OCI-LY1 (cell line): ENCODE measurements at regions not wholly inside any gene's neighbourhood (a gene's known extent, or its start where the extent isn't known, plus 50 kb on each side); places are given as distances from the start of the nearest gene placed in this dataset.

Experiments
- CTCF ChIP-seq: fragments of 200-600 bp; sonication (generic), shearing (Covaris generic); IDR thresholded peaks from 2 replicates; pipeline ENCODE4 v1.5.1; 2017; ENCODE audit warnings: mild to moderate bottlenecking, antibody characterized with exemption, low read length, moderate library complexity, mixed read lengths
- EZH2 ChIP-seq: fragments of 200-600 bp; sonication (generic), shearing (Covaris generic); IDR thresholded peaks from 2 replicates; pipeline ENCODE4 v1.8.0; 2017; ENCODE audit warnings: borderline replicate concordance, mixed run types, mild to moderate bottlenecking, antibody characterized with exemption, low read length, moderate library complexity, mixed read lengths

DNA sequence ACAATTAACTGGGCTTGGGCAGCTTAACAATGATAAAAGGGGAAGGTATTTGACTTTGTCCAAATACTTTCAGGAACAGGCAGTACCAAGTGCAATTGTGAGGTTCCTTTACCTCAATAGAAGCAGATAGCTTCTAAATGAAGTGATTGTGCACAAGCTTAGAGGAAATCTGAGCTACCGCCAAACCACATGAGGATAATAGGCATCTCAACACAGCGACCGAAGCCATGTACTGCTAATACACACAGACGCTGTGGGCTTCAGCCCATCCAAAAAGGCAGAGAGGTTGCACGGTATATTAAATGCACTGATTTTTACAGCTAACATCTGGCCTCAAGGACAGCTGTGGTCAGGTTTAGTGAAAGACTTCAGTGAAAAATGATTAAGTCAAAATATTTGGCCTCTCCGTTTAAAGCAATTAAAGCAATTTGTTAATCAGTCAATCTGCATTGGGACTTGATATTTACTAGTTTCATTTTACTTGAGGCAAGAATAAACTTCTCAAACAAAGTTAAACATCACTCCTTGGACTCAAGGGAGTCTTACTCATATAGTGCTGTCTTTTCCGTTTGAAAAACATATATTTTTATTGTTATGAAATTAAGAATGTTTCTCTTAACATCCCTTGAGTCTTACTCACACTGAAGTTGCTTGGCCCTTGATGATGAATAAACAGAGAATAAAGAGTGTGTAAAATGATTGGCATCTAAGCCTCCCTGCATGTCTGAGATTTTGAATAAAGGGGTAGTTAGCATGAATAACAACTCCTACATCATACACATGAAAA lies 306.3 kb downstream of the C7orf25 start:
- TF ChIP-seq CTCF (no peak), EZH2 (no peak)
